ENCODE measurements at regions not wholly inside any gene's neighbourhood (a gene's known extent, or its start where the extent isn't known, plus 50 kb on each side); places are given as distances from the start of the nearest gene placed in this dataset.
"Not testable (repeated sequence)": the region's sequence is repeated elsewhere in the genome, so short reads cannot be mapped to it uniquely, and the experiment has no call there.

GRCh38 chr5:125253634-125254033 lies 507.2 kb upstream of the ZNF608 start:
- TF ChIP-seq, protein P1, sequence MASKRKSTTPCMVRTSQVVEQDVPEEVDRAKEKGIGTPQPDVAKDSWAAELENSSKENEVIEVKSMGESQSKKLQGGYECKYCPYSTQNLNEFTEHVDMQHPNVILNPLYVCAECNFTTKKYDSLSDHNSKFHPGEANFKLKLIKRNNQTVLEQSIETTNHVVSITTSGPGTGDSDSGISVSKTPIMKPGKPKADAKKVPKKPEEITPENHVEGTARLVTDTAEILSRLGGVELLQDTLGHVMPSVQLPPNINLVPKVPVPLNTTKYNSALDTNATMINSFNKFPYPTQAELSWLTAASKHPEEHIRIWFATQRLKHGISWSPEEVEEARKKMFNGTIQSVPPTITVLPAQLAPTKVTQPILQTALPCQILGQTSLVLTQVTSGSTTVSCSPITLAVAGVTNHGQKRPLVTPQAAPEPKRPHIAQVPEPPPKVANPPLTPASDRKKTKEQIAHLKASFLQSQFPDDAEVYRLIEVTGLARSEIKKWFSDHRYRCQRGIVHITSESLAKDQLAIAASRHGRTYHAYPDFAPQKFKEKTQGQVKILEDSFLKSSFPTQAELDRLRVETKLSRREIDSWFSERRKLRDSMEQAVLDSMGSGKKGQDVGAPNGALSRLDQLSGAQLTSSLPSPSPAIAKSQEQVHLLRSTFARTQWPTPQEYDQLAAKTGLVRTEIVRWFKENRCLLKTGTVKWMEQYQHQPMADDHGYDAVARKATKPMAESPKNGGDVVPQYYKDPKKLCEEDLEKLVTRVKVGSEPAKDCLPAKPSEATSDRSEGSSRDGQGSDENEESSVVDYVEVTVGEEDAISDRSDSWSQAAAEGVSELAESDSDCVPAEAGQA (IDR thresholded peaks at IDR 0.05; ENCODE audit: low read depth) = not testable (repeated sequence)
- TF ChIP-seq, protein P1 (CRISPR knock-in tag; IDR thresholded peaks at IDR 0.05; ENCODE audit: borderline replicate concordance) = not testable (repeated sequence)
- not testable (repeated sequence) for TF ChIP-seq CTCF (CRISPR knock-in tag; IDR thresholded peaks at IDR 0.05); STAT6 (CRISPR knock-in tag; IDR thresholded peaks at IDR 0.05; ENCODE audit: borderline replicate concordance); ZNF75D (CRISPR knock-in tag; IDR thresholded peaks at IDR 0.05; ENCODE audit: borderline replicate concordance); RFX5 (IDR thresholded peaks at IDR 0.05; ENCODE audit: low read depth, low read length); NR2F2 (IDR thresholded peaks at IDR 0.05; ENCODE audit: borderline replicate concordance, low read depth); SRSF1 (optimal IDR thresholded peaks at IDR 0.05; ENCODE audit: low read depth, low read length); REST (IDR thresholded peaks at IDR 0.05; ENCODE audit: borderline replicate concordance in 1 of 2, low read depth in 1 of 2, low read length in 2 of 2); HOMEZ (CRISPR knock-in tag; IDR thresholded peaks at IDR 0.05; ENCODE audit: low read depth)
- TF ChIP-seq, protein P2, sequence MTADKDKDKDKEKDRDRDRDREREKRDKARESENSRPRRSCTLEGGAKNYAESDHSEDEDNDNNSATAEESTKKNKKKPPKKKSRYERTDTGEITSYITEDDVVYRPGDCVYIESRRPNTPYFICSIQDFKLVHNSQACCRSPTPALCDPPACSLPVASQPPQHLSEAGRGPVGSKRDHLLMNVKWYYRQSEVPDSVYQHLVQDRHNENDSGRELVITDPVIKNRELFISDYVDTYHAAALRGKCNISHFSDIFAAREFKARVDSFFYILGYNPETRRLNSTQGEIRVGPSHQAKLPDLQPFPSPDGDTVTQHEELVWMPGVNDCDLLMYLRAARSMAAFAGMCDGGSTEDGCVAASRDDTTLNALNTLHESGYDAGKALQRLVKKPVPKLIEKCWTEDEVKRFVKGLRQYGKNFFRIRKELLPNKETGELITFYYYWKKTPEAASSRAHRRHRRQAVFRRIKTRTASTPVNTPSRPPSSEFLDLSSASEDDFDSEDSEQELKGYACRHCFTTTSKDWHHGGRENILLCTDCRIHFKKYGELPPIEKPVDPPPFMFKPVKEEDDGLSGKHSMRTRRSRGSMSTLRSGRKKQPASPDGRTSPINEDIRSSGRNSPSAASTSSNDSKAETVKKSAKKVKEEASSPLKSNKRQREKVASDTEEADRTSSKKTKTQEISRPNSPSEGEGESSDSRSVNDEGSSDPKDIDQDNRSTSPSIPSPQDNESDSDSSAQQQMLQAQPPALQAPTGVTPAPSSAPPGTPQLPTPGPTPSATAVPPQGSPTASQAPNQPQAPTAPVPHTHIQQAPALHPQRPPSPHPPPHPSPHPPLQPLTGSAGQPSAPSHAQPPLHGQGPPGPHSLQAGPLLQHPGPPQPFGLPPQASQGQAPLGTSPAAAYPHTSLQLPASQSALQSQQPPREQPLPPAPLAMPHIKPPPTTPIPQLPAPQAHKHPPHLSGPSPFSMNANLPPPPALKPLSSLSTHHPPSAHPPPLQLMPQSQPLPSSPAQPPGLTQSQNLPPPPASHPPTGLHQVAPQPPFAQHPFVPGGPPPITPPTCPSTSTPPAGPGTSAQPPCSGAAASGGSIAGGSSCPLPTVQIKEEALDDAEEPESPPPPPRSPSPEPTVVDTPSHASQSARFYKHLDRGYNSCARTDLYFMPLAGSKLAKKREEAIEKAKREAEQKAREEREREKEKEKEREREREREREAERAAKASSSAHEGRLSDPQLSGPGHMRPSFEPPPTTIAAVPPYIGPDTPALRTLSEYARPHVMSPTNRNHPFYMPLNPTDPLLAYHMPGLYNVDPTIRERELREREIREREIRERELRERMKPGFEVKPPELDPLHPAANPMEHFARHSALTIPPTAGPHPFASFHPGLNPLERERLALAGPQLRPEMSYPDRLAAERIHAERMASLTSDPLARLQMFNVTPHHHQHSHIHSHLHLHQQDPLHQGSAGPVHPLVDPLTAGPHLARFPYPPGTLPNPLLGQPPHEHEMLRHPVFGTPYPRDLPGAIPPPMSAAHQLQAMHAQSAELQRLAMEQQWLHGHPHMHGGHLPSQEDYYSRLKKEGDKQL (CRISPR knock-in tag; IDR thresholded peaks at IDR 0.05; ENCODE audit: low read depth) = not testable (repeated sequence)

Data from HepG2 (cell line).